ENCODE measurements at regions not wholly inside any gene's neighbourhood (a gene's known extent, or its start where the extent isn't known, plus 50 kb on each side); places are given as distances from the start of the nearest gene placed in this dataset.

DNA sequence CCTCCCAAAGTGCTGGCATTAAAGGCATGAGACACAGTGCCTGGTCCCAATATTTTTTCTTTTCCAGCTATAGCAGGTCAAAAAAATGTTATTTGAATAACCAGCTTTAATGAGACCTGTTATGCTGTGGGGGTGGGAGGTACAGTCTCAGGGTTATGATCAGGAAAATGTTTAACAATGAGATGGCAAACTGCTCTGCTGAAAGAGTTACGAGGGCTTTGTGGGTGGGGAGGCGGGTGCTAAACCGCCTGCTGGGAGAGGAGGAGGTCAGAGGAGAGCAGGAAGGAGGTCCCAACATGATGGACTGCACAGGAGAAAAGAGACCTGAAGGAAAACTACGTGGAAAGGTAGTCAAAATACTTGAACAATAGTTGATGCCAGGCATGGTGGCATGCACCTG lies 126.0 kb upstream of the B3GALT2 start:
- no peak for DNase-seq (ENCODE audit: low read depth in 2 of 2)

DNA sequence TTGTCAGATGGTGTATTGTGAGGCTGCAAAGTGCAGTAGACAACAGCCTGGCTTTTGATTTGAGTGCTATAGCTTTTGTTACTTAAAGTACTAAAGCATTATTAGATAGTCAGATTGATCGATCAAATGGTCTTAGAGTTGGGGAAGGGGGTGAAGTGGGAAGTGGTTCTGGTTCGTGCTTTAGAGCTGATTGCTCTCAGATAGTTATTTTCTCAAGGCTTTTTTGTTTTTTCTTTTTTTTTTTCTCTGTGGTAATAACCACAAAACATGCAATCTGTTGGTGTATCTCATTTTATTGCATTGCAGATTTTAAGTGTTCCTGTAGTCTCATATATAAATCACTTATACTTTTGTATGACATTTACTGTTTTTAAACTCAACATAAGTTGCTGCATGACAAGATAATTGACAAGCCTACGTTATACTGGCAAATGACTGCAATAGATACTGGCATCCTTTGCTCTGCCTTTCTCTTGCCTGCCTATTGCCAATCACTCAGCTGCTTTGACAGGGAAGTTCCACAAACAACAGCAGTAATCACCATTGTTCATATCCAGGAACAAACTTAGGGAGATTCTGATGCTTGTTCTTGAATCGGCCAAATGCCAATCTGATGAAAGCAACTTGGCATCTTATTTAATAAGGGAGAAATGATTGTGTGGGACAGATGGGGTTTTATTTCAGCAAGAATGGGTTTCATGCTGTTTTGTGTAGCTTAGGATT lies 125.0 kb upstream of the B3GALT2 start:
- DNase-seq (ENCODE audit: low read depth in 2 of 2) = no peak

DNA sequence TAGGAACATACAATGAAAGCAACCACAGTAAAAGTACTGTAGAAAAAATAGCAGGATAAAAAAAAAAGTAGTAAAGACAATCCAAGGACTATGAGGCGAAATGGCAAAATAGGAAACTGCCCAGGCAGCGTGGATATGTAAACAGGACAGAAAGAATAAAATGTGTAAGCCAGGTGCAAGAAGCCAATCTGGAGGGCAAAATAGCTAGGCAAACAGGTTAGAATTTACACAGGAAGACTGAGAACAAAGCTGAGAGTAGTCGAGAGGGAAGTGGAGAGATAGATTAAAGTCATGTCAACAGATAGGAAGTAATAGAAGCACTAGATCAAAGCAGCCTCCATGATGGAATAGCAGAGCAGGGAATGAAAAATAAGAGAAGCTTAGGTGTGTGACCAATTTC lies 124.2 kb upstream of the B3GALT2 start:
- DNase-seq (ENCODE audit: low read depth in 2 of 2) = no peak

DNA sequence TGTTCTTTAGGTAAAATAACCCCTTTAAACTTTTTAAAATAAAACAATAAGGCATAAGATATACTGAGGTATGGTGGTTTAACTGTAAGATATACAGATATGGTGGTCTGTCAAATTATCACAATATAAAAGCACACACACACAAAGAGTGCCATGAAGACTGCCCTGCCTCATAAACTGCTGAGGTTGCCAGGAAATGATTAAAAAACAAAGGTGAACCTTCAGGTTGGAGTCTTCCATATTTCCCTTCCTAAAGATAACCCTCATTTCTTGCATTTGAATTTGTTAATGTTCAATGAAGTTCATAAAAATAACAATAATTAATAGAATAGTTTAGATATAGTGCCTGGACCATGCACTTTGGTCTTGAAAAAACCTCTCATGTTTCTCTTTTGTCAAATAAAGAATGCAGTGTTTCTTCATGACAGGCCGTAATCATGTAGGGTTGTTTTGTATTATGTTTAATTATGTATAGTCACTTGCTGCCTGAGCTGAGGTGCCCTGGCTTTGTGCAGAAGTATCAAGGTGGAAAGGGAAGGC lies 123.6 kb upstream of the B3GALT2 start:
- DNase-seq (ENCODE audit: low read depth in 2 of 2) = no peak

DNA sequence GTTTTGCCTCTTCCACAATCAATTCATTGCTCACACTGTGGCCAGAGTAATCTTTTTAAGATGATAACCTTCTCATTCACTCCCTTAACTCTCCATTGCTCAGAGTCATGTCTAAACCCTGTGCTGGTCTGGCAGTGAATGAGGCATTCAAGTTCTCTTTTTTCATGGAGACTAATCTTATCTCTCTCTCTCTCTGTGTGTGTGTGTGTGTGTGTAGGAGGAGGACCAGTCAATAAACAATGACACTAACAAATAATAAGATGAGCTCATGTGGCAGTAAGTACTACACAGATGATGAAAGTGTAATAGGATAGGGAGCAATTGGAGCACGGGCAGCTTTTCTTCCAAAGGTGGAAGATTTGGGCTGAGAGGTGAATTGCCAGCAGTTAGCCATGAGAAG lies 122.0 kb upstream of the B3GALT2 start:
- DNase-seq (ENCODE audit: low read depth in 2 of 2) = no peak

DNA sequence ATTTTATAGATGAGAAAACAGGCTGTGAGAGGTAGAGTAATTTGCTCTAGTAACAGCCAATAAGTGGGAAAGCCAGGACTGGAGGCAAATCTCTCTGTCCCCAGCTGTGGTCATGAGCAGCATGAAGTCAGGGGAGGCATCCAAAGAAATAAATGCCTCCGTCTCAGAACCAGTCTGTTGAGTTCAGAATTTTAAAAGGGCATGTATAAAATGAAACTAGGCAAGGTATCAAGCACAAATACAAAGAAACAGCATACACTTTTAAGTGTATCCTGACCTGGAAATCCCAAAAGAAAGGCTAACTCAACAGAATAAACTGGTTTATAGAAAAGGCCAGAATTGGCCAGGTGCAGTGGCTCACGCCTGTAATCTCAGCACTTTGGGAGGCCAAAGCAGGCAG lies 120.0 kb upstream of the B3GALT2 start:
- no peak for DNase-seq (ENCODE audit: low read depth in 2 of 2)
